HG03135 (cell line): ENCODE measurements at regions not wholly inside any gene's neighbourhood (a gene's known extent, or its start where the extent isn't known, plus 50 kb on each side); places are given as distances from the start of the nearest gene placed in this dataset.
A peak's percentile ranks its signal among the peaks of the same experiment; 100 is the strongest.

Experiments
- ATAC-seq: cut with Tn5 transposase; IDR thresholded peaks from one replicate; pipeline ENCODE4 v1.9.1; 2021; ENCODE audit warnings: mild to moderate bottlenecking, moderate library complexity; ENCODE audit not compliant: unreplicated experiment

DNA sequence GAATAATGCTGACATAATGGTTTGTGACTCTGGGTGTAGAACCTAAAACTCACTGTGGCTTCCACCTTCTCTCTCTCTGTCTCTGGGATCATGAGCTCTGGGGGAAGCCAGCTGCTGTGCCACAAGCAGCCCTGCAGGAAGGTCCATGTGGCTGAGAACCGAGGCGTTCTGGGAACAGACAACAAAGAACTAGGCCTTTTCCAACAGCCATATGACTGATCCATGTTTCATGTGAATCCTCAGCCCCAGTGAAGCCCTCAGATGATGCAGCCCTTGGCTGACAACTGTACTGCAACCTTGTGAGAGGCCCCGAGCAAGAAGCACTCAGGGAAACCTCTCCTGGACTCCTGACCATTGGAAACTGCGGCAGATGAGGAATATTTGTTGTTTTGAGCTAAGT is 56.6 kb downstream of the HLA-G start:
- no peak for ATAC-seq

DNA sequence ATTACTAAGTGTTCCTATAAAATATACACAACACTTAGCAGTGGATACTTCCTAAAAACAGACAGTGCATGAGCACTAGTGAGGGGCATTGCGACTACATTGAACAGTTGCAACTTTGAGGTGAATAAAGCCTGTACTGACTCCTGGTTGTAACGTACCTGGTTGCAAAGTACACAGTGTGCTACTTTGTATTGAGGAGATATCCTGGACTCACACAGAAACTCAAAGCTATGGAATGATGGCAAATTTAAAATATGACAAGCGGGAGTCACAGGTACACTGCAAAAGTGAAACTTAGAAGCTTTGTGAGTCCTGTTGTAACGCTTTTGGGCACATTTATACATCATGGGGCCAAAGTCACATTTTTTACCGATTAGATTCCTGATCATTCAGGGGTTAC is 55.6 kb upstream of the HLA-A start:
- ATAC-seq, result no peak

DNA sequence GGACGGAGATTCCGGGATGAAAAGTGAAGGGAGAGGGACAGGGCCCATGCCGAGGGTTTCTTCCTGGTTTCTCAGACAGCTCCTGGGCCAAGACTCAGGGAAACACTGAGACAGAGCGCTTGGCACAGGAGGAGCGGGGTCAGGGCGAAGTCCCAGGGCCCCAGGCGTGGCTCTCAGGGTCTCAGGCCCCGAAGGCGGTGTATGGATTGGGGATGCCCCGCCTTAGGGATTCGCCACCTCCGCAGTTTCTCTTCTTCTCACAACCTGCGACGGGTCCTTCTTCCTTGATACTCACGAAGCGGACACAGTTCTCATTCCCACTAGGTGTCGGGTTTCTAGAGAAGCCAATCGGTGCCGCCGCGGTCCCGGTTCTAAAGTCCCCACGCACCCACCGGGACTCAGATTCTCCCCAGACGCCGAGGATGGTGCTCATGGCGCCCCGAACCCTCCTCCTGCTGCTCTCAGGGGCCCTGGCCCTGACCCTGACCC is 55.0 kb upstream of the HLA-A start:
- peak; percentile 65 for ATAC-seq

DNA sequence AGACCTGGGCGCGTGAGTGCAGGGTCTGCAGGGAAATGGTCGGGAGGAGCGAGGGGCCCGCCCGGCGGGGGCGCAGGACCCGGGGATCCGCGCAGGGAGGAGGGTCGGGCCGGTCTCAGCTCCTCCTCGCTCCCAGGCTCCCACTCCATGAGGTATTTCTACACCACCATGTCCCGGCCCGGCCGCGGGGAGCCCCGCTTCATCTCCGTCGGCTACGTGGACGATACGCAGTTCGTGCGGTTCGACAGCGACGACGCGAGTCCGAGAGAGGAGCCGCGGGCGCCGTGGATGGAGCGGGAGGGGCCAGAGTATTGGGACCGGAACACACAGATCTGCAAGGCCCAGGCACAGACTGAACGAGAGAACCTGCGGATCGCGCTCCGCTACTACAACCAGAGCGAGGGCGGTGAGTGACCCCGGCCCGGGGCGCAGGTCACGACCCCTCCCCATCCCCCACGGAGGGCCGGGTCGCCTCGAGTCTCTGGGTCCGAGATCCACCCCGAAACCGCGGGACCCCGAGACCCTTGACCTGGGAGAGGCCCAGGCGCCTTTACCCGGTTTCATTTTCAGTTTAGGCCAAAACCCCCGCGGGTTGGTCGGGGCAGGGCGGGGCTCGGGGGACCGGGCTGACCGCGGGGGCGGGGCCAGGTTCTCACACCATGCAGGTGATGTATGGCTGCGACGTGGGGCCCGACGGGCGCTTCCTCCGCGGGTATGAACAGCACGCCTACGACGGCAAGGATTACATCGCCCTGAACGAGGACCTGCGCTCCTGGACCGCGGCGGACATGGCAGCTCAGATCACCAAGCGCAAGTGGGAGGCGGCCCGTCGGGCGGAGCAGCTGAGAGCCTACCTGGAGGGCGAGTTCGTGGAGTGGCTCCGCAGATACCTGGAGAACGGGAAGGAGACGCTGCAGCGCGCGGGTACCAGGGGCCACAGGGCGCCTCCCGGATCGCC is 54.2 kb upstream of the HLA-A start:
- peak; percentile 54 for ATAC-seq
